NCI-H1105 (cell line): ENCODE measurements at regions not wholly inside any gene's neighbourhood (a gene's known extent, or its start where the extent isn't known, plus 50 kb on each side); places are given as distances from the start of the nearest gene placed in this dataset.

Source experiments
- DNase-seq: peaks from one replicate; lab custom pipeline; 2025; lab: John Stamatoyannopoulos, UW

- DNase-seq, result no peak
Measured at GRCh38 chr6:14732844-14733757, 512.8 kb upstream of the JARID2 start.

- no peak for DNase-seq
Measured at GRCh38 chr6:14734052-14734415, 511.8 kb upstream of the JARID2 start.

- DNase-seq, result no peak
Measured at GRCh38 chr6:14734416-14735340, 511.2 kb upstream of the JARID2 start.

GRCh38 chr6:14735956-14736486 is 509.8 kb upstream of the JARID2 start:
- DNase-seq, result no peak

- DNase-seq, result no peak
Measured at GRCh38 chr6:14736554-14736953, 509.3 kb upstream of the JARID2 start.

- DNase-seq, result no peak
Measured at GRCh38 chr6:14738497-14738896, 507.4 kb upstream of the JARID2 start.

GRCh38 chr6:14738933-14739332 is 506.9 kb upstream of the JARID2 start:
- DNase-seq, result no peak

GRCh38 chr6:14739827-14740226 is 506.0 kb upstream of the JARID2 start:
- DNase-seq, result no peak

GRCh38 chr6:14742171-14742570 is 503.7 kb upstream of the JARID2 start:
- no peak for DNase-seq

- DNase-seq, result no peak
Measured at GRCh38 chr6:14742680-14743079, 503.2 kb upstream of the JARID2 start.

GRCh38 chr6:14743144-14743473 is 502.8 kb upstream of the JARID2 start:
- no peak for DNase-seq

- no peak for DNase-seq
Measured at GRCh38 chr6:14743474-14744211, 502.2 kb upstream of the JARID2 start.

- DNase-seq, result no peak
Measured at GRCh38 chr6:14744212-14744556, 501.7 kb upstream of the JARID2 start.

- DNase-seq, result no peak
Measured at GRCh38 chr6:14746139-14746837, 499.6 kb upstream of the JARID2 start.

GRCh38 chr6:14747881-14748520 is 497.9 kb upstream of the JARID2 start:
- no peak for DNase-seq

- DNase-seq, result no peak
Measured at GRCh38 chr6:14748679-14749078, 497.2 kb upstream of the JARID2 start.

- no peak for DNase-seq
Measured at GRCh38 chr6:14750059-14750661, 495.7 kb upstream of the JARID2 start.

- DNase-seq, result no peak
Measured at GRCh38 chr6:14751645-14752175, 494.2 kb upstream of the JARID2 start.

- DNase-seq, result no peak
Measured at GRCh38 chr6:14754751-14755513, 490.9 kb upstream of the JARID2 start.

- DNase-seq, result no peak
Measured at GRCh38 chr6:14756340-14756739, 489.5 kb upstream of the JARID2 start.
